ENCODE measurements at regions not wholly inside any gene's neighbourhood (a gene's known extent, or its start where the extent isn't known, plus 50 kb on each side); places are given as distances from the start of the nearest gene placed in this dataset.
A peak's percentile ranks its signal among the peaks of the same experiment; 100 is the strongest.
"Not testable (repeated sequence)": the region's sequence is repeated elsewhere in the genome, so short reads cannot be mapped to it uniquely, and the experiment has no call there.

GRCh38 chr2:185526161-185526560 is 212.4 kb upstream of the FSIP2 start:
- DNase-seq: no peak

DNA sequence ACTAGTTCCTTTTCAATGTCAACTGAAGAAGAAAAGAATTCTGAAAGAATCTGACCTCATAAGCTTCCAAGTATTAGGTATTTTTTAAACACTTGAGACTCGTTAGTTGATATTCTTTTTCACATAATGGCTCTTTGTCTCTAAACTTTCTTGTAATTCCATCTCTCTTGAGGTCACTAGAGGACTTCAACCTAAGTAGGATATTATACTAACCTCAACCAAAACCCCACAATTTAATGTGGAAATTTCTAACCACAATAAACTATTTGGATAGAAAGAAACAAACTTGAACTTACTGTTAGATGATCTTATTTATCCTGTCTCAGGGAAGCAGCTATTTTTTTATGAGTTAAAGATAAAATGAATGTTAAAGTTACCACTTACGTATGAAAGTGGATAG is 206.9 kb upstream of the FSIP2 start:
- DNase-seq: no peak

DNA sequence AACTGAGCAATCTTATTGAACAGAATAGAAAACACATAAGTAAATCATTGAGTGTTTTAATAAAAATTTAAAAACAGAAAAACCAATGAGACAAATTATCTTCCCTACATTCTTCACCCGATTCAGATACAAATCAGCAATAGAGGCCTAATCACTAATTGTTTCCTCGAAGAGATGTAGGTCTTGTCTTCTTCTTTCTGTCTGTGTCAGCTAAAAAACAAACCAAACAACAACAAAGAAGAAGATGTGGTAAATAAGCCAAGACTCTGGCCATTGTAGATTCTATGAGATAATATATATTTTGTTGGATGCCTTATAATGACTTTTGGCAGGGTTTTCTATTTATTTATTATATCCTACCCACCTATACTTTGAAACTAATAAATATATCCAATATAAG is 200.9 kb upstream of the FSIP2 start:
- no peak for DNase-seq

- no peak for DNase-seq
Observed at GRCh38 chr2:185567196-185567595, 171.4 kb upstream of the FSIP2 start.

DNA sequence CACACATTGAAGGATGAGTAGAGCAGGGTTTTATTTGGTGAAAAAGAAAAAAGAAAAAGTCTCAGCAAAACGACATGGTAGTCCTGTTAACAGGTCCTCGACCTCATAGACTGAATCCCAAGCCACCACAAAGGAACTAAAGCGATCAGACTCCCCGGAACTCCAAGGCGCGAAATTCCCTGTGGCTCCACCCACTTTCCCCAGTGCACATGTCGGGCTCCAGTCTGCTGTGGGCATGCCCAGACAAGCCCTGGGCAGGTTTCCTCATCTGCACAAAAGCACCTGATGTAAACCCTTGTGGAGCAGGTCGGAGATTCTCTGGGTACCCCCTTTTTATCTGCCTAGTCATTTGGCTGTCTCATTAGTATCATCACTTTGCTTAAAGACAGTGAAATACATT is 170.7 kb upstream of the FSIP2 start:
- DNase-seq: no peak

DNA sequence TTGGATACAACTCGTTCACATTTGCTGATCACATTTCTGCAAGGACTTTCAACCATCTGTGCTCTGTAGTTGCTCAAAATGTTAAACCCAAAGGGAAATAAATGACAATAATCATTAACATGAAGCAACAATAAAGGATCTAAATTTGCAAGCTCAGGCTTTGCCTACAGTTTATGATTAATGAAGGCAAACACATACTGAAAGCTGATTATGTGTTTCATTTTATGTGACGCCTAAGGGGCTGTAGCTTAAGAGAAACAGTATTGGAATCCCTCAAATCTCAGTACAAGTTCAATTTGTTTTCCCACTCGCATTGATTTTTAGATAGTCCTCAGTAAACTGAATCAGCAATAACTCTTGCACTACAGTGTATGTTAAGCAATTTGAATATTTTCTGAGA is 160.3 kb upstream of the FSIP2 start:
- DNase-seq: no peak

DNA sequence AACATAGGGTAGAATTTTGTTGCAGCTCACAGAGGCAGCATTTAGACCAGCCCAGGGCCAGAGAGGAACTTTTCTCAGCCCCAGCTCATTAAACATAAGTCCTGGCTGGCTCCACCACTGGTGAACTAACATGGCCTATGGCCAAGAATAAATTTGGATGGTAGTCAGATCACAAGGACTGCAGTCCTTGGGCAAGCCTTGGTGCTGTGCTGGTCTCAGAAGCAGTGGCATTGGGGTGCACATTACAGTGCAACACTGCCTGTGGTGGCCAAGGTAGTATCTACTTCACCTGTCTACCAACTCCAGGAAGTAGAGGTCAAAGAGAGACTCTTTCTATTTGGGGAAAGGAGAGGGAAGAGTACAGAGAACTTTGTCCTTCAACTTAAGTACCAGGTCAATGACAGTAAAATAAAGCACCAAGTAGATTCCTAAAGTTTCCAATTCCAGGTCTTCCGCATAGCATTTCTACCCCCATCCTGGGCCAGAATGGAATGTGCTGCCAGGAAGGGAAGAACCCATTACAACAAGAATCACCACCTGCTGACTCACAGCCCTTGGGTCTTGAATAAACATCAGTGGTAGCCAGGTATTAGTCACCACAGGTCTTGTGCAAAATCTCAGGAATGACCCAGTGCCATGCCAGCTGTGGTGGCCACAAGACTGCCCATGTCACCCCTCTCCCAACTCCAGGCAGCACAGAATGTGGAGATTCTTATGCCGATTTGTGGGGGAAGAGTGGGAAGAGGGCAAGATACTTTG is 155.4 kb upstream of the FSIP2 start:
- no peak for DNase-seq

GRCh38 chr2:185585165-185585564 is 153.4 kb upstream of the FSIP2 start:
- DNase-seq: not testable (repeated sequence)

DNA sequence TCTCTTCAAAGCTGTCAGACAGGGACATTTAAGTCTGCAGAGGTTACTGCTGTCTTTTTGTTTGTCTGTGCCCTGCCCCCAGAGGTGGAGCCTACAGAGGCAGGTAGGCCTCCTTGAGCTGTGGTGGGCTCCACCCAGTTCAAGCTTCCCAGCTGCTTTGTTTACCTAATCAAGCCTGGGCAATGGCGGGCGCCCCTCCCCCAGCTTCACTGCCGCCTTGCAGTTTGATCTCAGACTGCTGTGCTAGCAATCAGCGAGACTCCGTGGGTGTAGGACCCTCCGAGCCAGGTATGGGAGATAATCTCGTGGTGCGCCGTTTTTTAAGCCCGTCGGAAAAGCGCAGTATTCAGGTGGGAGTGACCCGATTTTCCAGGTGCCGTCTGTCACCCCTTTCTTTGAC is 147.3 kb upstream of the FSIP2 start:
- DNase-seq: not testable (repeated sequence)

GRCh38 chr2:185607945-185608344 is 130.7 kb upstream of the FSIP2 start:
- DNase-seq: no peak

GRCh38 chr2:185608799-185609198 is 129.8 kb upstream of the FSIP2 start:
- no peak for DNase-seq

DNA sequence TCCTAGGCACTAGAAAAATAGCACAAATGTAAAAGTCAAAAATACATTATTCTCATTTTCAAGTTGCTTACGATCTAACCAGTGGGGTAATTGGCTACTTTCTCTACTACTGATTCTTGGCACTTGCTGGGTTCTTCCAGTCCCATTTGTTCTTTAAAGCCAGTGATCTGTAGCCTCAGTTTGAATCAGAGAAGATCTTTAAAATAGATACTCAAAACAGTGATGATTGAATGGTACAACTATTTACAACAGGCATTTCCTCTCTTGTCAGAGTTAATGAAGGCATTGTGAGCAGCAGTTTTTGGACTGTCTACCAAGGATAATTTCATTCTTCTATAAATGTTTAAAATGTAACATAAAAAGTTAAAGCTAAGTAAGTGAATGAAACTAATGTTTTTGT is 128.3 kb upstream of the FSIP2 start:
- no peak for DNase-seq

GRCh38 chr2:185618625-185619024 is 120.0 kb upstream of the FSIP2 start:
- no peak for DNase-seq

- DNase-seq: no peak
Observed at GRCh38 chr2:185625604-185626003, 113.0 kb upstream of the FSIP2 start.

- peak; percentile 1 for DNase-seq
Observed at GRCh38 chr2:185628985-185629384, 109.6 kb upstream of the FSIP2 start.

- DNase-seq: no peak
Observed at GRCh38 chr2:185633621-185634020, 105.0 kb upstream of the FSIP2 start.

GRCh38 chr2:185638771-185639170 is 99.8 kb upstream of the FSIP2 start:
- DNase-seq: no peak

DNA sequence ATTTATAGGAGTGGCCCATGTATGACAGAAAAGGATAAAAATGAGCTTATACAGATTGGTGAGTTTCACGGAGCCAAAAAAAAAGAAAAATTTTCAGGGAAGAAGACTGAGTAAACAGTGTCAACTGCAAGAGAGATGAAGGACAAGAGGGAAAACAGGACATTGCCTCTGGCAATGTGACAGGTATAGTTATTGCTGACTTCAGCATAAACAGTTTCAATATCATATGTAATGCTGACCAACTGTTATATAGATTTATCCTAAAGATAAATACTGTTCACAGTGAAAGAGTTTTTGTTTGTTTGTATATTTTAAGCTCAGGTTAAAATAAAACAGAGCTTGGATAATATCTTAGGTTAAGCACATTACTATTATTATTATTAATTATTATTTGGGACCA is 98.0 kb upstream of the FSIP2 start:
- no peak for DNase-seq

GRCh38 chr2:185643434-185643833 is 95.2 kb upstream of the FSIP2 start:
- no peak for DNase-seq

DNA sequence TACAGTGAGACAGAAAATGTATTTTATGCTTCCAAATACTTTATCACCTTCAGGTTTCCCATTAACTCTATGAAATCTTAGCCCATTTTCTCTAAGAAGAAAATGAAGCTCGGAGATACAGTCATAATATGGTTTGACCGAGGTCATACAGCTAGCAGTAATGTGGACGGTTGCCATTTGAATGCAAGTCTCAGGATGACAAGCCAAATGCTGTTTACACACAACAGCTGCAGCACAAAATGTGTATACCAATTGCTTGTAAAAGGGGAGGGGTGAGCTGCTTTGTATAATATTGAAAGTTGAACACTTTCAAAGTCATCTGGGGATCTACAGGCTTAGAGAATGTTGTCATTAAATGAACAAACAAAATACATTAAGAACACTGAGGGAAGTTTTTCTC is 93.8 kb upstream of the FSIP2 start:
- no peak for DNase-seq

- DNase-seq: no peak
Observed at GRCh38 chr2:185645529-185645928, 93.1 kb upstream of the FSIP2 start.

DNA sequence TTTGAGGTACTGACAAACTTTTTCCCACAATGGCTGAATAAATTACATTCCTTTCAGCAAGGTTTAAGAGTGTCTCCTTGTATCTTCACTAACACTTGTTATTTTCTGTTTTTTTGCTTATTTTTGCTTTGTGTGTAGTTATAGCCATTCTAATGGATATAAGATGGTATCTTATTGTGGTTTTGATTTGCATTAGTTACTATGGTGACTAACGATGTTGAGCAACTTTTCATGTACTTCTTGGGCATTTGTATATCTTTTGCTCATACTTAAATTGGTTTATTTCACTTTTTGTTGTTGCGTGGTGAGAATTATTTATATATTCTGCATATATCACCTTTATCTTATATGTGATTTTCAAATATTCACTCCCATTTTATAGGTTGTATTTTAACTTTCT is 79.9 kb upstream of the FSIP2 start:
- DNase-seq: no peak

DNA sequence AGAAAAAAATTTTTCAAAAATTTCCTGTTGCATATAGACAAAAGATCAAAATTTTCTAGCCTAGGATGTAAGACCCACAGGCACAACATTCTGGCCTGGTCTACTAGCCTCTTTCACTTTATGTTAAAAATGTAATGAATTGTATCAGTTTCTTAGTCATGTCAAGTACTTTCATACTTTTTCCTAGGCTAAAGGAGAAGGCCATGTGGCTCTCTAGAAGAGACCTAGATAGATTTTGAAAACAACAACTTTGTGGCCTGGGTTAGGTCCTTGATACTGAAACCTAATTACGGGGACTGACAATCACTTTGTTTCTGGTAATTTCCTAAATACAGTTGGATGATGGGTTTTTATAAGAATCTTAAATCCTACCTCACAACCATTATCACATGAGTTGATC is 74.8 kb upstream of the FSIP2 start:
- DNase-seq: no peak

- no peak for DNase-seq
Observed at GRCh38 chr2:185664384-185664783, 74.2 kb upstream of the FSIP2 start.

- no peak for DNase-seq
Observed at GRCh38 chr2:185665251-185665814, 73.3 kb upstream of the FSIP2 start.

Data from activated CD4-positive, alpha-beta T cell treated with anti-CD3 and anti-CD28 coated beads, Interleukin-10, Interleukin-2, amounts not matched to agents 100 ng/mL and 50 ng/mL, durations not matched to agents 16 hours and 8 hours (primary cell).